BJ (cell line): ENCODE measurements at regions not wholly inside any gene's neighbourhood (a gene's known extent, or its start where the extent isn't known, plus 50 kb on each side); places are given as distances from the start of the nearest gene placed in this dataset.

Experiments used
- CTCF ChIA-PET: fragments of 350-600 bp; formaldehyde crosslinking; extraction: SDS; loops from one replicate; lab custom pipeline; 2021; ENCODE audit warnings: antibody characterized with exemption, inconsistent platforms; lab: Yijun Ruan, JAX
- POLR2A ChIA-PET: fragments of 300-600 bp; sonication (Branson Sonifier 250); formaldehyde crosslinking; extraction: SDS; loops from one replicate; lab custom pipeline; 2021; ENCODE audit warnings: antibody characterized with exemption; lab: Charles Lee
- DNase-seq: peaks from one replicate; pipeline ENCODE4 v3.0.0-alpha.2; 2011; ENCODE audit warnings: low read depth
- H3K27me3 ChIP-seq: 2 replicates; pipeline ENCODE4 v1.6.0; 2011; ENCODE audit warnings: low read length; ENCODE audit not compliant: control insufficient read depth, insufficient read depth
- H3K36me3 ChIP-seq: 2 replicates; pipeline ENCODE4 v1.5.1; 2011; ENCODE audit warnings: low read length; ENCODE audit not compliant: control insufficient read depth, insufficient read depth
- H3K4me3 ChIP-seq: 2 replicates; pipeline ENCODE4 v1.5.1; 2011; ENCODE audit warnings: low read depth, mild to moderate bottlenecking, control low read depth, low read length
- CTCF ChIP-seq: IDR thresholded peaks from 2 replicates; pipeline ENCODE4 v1.5.1; 2011; ENCODE audit warnings: low read depth, mild to moderate bottlenecking, control low read depth, inconsistent platforms, low read length, moderate library complexity; ENCODE audit not compliant: insufficient read depth

- TF ChIP-seq CTCF, result no peak
- Histone ChIP-seq H3K4me3 (no peak overlapping the region), H3K36me3 (no peaks in the 10 kb centered on the region), H3K27me3 (no peaks in the 10 kb centered on the region)
- DNase-seq, result no peak
- POLR2A ChIA-PET, result no interaction called here
- CTCF ChIA-PET, result no interaction called here
These were observed 303.9 kb downstream of the ICE1 start for GRCh38 chr5:5726401-5726800.

GRCh38 chr5:5721881-5722280, 299.4 kb downstream of the ICE1 start:
- DNase-seq, result no peak
- POLR2A ChIA-PET, result no interaction called here

GRCh38 chr5:5719292-5719691, 296.8 kb downstream of the ICE1 start:
- ChIA-PET CTCF (no interaction called here), POLR2A (no interaction called here)
- no peaks in the 10 kb centered on the region for H3K36me3 ChIP-seq
- H3K27me3 ChIP-seq, result no peaks in the 10 kb centered on the region
- no peak for TF ChIP-seq CTCF
- DNase-seq, result no peak
- H3K4me3 ChIP-seq, result no peak overlapping the region

More at GRCh38 chr5:5721881-5722280, 299.4 kb downstream of the ICE1 start:
- H3K36me3 ChIP-seq, result no peaks in the 10 kb centered on the region
- CTCF ChIA-PET, result no interaction called here
- H3K27me3 ChIP-seq, result no peaks in the 10 kb centered on the region
- no peak for TF ChIP-seq CTCF
- no peak overlapping the region for H3K4me3 ChIP-seq

- Histone ChIP-seq H3K4me3 (no peak overlapping the region), H3K27me3 (no peaks in the 10 kb centered on the region), H3K36me3 (no peaks in the 10 kb centered on the region)
- no peak for TF ChIP-seq CTCF
- DNase-seq, result no peak
- ChIA-PET CTCF (no interaction called here), POLR2A (no interaction called here)
These were observed 294.2 kb downstream of the ICE1 start for GRCh38 chr5:5716665-5717064.

GRCh38 chr5:5711592-5711991, 289.1 kb downstream of the ICE1 start:
- no peak for TF ChIP-seq CTCF
- Histone ChIP-seq H3K36me3 (no peaks in the 10 kb centered on the region), H3K4me3 (no peak overlapping the region), H3K27me3 (no peaks in the 10 kb centered on the region)
- ChIA-PET POLR2A (no interaction called here), CTCF (no interaction called here)
- no peak for DNase-seq
